ENCODE measurements at regions not wholly inside any gene's neighbourhood (a gene's known extent, or its start where the extent isn't known, plus 50 kb on each side); places are given as distances from the start of the nearest gene placed in this dataset.

- TF ChIP-seq POLR2A (IDR thresholded peaks at IDR 0.05) (no peak), POLR2AphosphoS5 (IDR thresholded peaks at IDR 0.05) (no peak)
Observed at GRCh38 chr18:29644276-29644675, 1398.3 kb downstream of the DSC3 start.
